ENCODE measurements at regions not wholly inside any gene's neighbourhood (a gene's known extent, or its start where the extent isn't known, plus 50 kb on each side); places are given as distances from the start of the nearest gene placed in this dataset.

GRCh38 chr1:234758851-234759250 lies 148.9 kb upstream of the IRF2BP2 start:
- no peak for TF ChIP-seq Cebpa-rat (IDR thresholded peaks at IDR 0.05)
- peaks cover 0 to 4% (median 0%) of the 10 kb centered on the region in 11 experiments; a peak in 5 of 22 replicates for H3K9me3 ChIP-seq (replicated peaks in 1 of 11)
- H3K36me3 ChIP-seq: no peaks in the 10 kb centered on the region
- H3K27ac ChIP-seq: peak overlapping the region in 10 of 11 experiments; percentile 7 to 69 (median 54); a peak in 16 of 22 replicates
- no peaks in the 10 kb centered on the region for H3K27me3 ChIP-seq
- H3K9ac ChIP-seq: peak overlapping the region in 1 of 11 experiments; percentile 12; a peak in 1 of 22 replicates
- H3K4me1 ChIP-seq: peaks cover 26 to 47% (median 37%) of the 10 kb centered on the region in 10 experiments
- peak overlapping the region; percentile 64 to 72 (median 69) for H3K4me2 ChIP-seq
- no peak overlapping the region for H3K4me3 ChIP-seq
- H4K20me1 ChIP-seq: no peaks in the 10 kb centered on the region

GRCh38 chr1:234756857-234757256 lies 146.9 kb upstream of the IRF2BP2 start:
- TF ChIP-seq Cebpa-rat (IDR thresholded peaks at IDR 0.05): no peak
- no peak overlapping the region for H3K4me3 ChIP-seq
- H3K4me2 ChIP-seq: no peak overlapping the region
- H3K27ac ChIP-seq: no peak overlapping the region
- H3K36me3 ChIP-seq: no peaks in the 10 kb centered on the region
- no peaks in the 10 kb centered on the region for H4K20me1 ChIP-seq
- H3K9me3 ChIP-seq (replicated peaks in 1 of 11): peaks cover 0 to 4% (median 0%) of the 10 kb centered on the region in 11 experiments; a peak in 3 of 22 replicates
- H3K9ac ChIP-seq: no peak overlapping the region
- H3K27me3 ChIP-seq: no peaks in the 10 kb centered on the region
- peaks cover 26 to 41% (median 28%) of the 10 kb centered on the region in 10 experiments for H3K4me1 ChIP-seq

GRCh38 chr1:234756066-234756774 lies 146.2 kb upstream of the IRF2BP2 start:
- no peak overlapping the region for H3K9ac ChIP-seq
- peaks cover 0 to 4% (median 0%) of the 10 kb centered on the region in 11 experiments; a peak in 3 of 22 replicates for H3K9me3 ChIP-seq (replicated peaks in 1 of 11)
- H3K36me3 ChIP-seq: no peaks in the 10 kb centered on the region
- H3K27ac ChIP-seq: no peak overlapping the region
- no peaks in the 10 kb centered on the region for H3K27me3 ChIP-seq
- H3K4me1 ChIP-seq: peaks cover 26 to 40% (median 28%) of the 10 kb centered on the region in 10 experiments
- no peak overlapping the region for H3K4me2 ChIP-seq
- H4K20me1 ChIP-seq: no peaks in the 10 kb centered on the region
- no peak for TF ChIP-seq Cebpa-rat (IDR thresholded peaks at IDR 0.05)
- H3K4me3 ChIP-seq: no peak overlapping the region

GRCh38 chr1:234755449-234755863 lies 145.5 kb upstream of the IRF2BP2 start:
- peak overlapping the region in 3 of 11 experiments; percentile 10 to 38 (median 30); a peak in 3 of 22 replicates for H3K4me2 ChIP-seq
- H3K27ac ChIP-seq: no peak overlapping the region
- no peak for TF ChIP-seq Cebpa-rat (IDR thresholded peaks at IDR 0.05)
- peaks cover 18 to 34% (median 25%) of the 10 kb centered on the region in 10 experiments for H3K4me1 ChIP-seq
- no peaks in the 10 kb centered on the region; a peak in 2 of 22 replicates for H3K9me3 ChIP-seq (replicated peaks in 1 of 11)
- no peaks in the 10 kb centered on the region for H3K36me3 ChIP-seq
- H3K4me3 ChIP-seq: no peak overlapping the region
- no peaks in the 10 kb centered on the region for H4K20me1 ChIP-seq
- H3K27me3 ChIP-seq: no peaks in the 10 kb centered on the region
- no peak overlapping the region for H3K9ac ChIP-seq

- TF ChIP-seq Cebpa-rat (IDR thresholded peaks at IDR 0.05): no peak
- Histone ChIP-seq H3K4me3 (no peak overlapping the region), H3K9ac (no peak overlapping the region), H4K20me1 (no peaks in the 10 kb centered on the region), H3K4me1 (peaks cover 3 to 19% (median 10%) of the 10 kb centered on the region in 10 experiments), H3K27ac (no peak overlapping the region), H3K9me3 (replicated peaks in 1 of 11) (no peaks in the 10 kb centered on the region; a peak in 1 of 22 replicates), H3K36me3 (no peaks in the 10 kb centered on the region), H3K27me3 (no peaks in the 10 kb centered on the region), H3K4me2 (no peak overlapping the region)
These were observed 144.0 kb upstream of the IRF2BP2 start for GRCh38 chr1:234753979-234754378.

- Histone ChIP-seq H3K4me1 (peaks cover 0 to 9% (median under 1%) of the 10 kb centered on the region in 10 experiments; a peak in 8 of 20 replicates), H3K9me3 (replicated peaks in 1 of 11) (no peaks in the 10 kb centered on the region; a peak in 1 of 22 replicates), H3K4me3 (no peak overlapping the region), H3K9ac (no peak overlapping the region), H3K27me3 (no peaks in the 10 kb centered on the region), H3K4me2 (no peak overlapping the region), H3K27ac (no peak overlapping the region), H4K20me1 (no peaks in the 10 kb centered on the region), H3K36me3 (no peaks in the 10 kb centered on the region)
- TF ChIP-seq Cebpa-rat (IDR thresholded peaks at IDR 0.05): no peak
These were observed 142.9 kb upstream of the IRF2BP2 start for GRCh38 chr1:234752927-234753326.

GRCh38 chr1:234751678-234752077 lies 141.7 kb upstream of the IRF2BP2 start:
- no peak for TF ChIP-seq Cebpa-rat (IDR thresholded peaks at IDR 0.05)
- Histone ChIP-seq H3K4me3 (no peak overlapping the region), H3K27ac (no peak overlapping the region), H3K4me1 (peaks cover 3 to 13% (median 5%) of the 10 kb centered on the region in 10 experiments; a peak in 19 of 20 replicates), H3K9ac (no peak overlapping the region), H3K27me3 (no peaks in the 10 kb centered on the region), H3K4me2 (no peak overlapping the region), H3K9me3 (replicated peaks in 1 of 11) (no peaks in the 10 kb centered on the region; a peak in 1 of 22 replicates), H4K20me1 (no peaks in the 10 kb centered on the region), H3K36me3 (no peaks in the 10 kb centered on the region)

- Histone ChIP-seq H3K36me3 (no peaks in the 10 kb centered on the region), H3K27ac (no peak overlapping the region), H3K4me1 (peaks cover 9 to 19% (median 11%) of the 10 kb centered on the region in 10 experiments; a peak in 19 of 20 replicates), H3K9me3 (replicated peaks in 1 of 11) (no peaks in the 10 kb centered on the region; a peak in 1 of 22 replicates), H3K4me2 (no peak overlapping the region), H3K4me3 (no peak overlapping the region), H4K20me1 (no peaks in the 10 kb centered on the region), H3K27me3 (no peaks in the 10 kb centered on the region), H3K9ac (no peak overlapping the region)
- no peak for TF ChIP-seq Cebpa-rat (IDR thresholded peaks at IDR 0.05)
These were observed 141.1 kb upstream of the IRF2BP2 start for GRCh38 chr1:234750922-234751627.

- no peaks in the 10 kb centered on the region for H3K9me3 ChIP-seq (replicated peaks in 1 of 11)
- H3K27me3 ChIP-seq: no peaks in the 10 kb centered on the region
- H3K36me3 ChIP-seq: no peaks in the 10 kb centered on the region
- no peak overlapping the region for H3K4me3 ChIP-seq
- peaks cover 12 to 34% (median 26%) of the 10 kb centered on the region in 10 experiments for H3K4me1 ChIP-seq
- no peak for TF ChIP-seq Cebpa-rat (IDR thresholded peaks at IDR 0.05)
- no peak overlapping the region for H3K27ac ChIP-seq
- no peak overlapping the region for H3K4me2 ChIP-seq
- no peak overlapping the region for H3K9ac ChIP-seq
- H4K20me1 ChIP-seq: no peaks in the 10 kb centered on the region
These were observed 138.7 kb upstream of the IRF2BP2 start for GRCh38 chr1:234748713-234749112.
